ENCODE measurements at regions not wholly inside any gene's neighbourhood (a gene's known extent, or its start where the extent isn't known, plus 50 kb on each side); places are given as distances from the start of the nearest gene placed in this dataset.

GRCh38 chr5:60223342-60223741, 329.8 kb upstream of the PDE4D start:
- no peaks in the 10 kb centered on the region for H3K9me3 ChIP-seq (ENCODE audit: control insufficient read depth, low read length)
- no peaks in the 10 kb centered on the region for H3K36me3 ChIP-seq (ENCODE audit: control insufficient read depth, insufficient read depth, low read length)
- H3K27me3 ChIP-seq (ENCODE audit: control insufficient read depth, insufficient read depth, low read length) = no peaks in the 10 kb centered on the region
- no peaks in the 10 kb centered on the region for H3K4me1 ChIP-seq (ENCODE audit: control insufficient read depth, insufficient read depth, low read length)
- H3K9ac ChIP-seq (ENCODE audit: low read length) = no peak overlapping the region
- no peak overlapping the region for H3K4me3 ChIP-seq (ENCODE audit: low read length)

- Histone ChIP-seq H3K4me3 (ENCODE audit: low read length) (no peak overlapping the region), H3K36me3 (ENCODE audit: control insufficient read depth, insufficient read depth, low read length) (no peaks in the 10 kb centered on the region), H3K27me3 (ENCODE audit: control insufficient read depth, insufficient read depth, low read length) (no peaks in the 10 kb centered on the region), H3K9ac (ENCODE audit: low read length) (no peak overlapping the region), H3K4me1 (ENCODE audit: control insufficient read depth, insufficient read depth, low read length) (no peaks in the 10 kb centered on the region), H3K9me3 (ENCODE audit: control insufficient read depth, low read length) (no peaks in the 10 kb centered on the region)
These were observed 326.4 kb upstream of the PDE4D start for GRCh38 chr5:60219921-60220320.

- no peak overlapping the region for H3K9ac ChIP-seq (ENCODE audit: low read length)
- no peaks in the 10 kb centered on the region for H3K36me3 ChIP-seq (ENCODE audit: control insufficient read depth, insufficient read depth, low read length)
- H3K4me1 ChIP-seq (ENCODE audit: control insufficient read depth, insufficient read depth, low read length) = no peaks in the 10 kb centered on the region
- H3K9me3 ChIP-seq (ENCODE audit: control insufficient read depth, low read length) = no peaks in the 10 kb centered on the region
- no peaks in the 10 kb centered on the region for H3K27me3 ChIP-seq (ENCODE audit: control insufficient read depth, insufficient read depth, low read length)
- H3K4me3 ChIP-seq (ENCODE audit: low read length) = no peak overlapping the region
These were observed 317.3 kb upstream of the PDE4D start for GRCh38 chr5:60210810-60211209.

GRCh38 chr5:60209146-60209840, 315.8 kb upstream of the PDE4D start:
- Histone ChIP-seq H3K9ac (ENCODE audit: low read length) (no peak overlapping the region), H3K9me3 (ENCODE audit: control insufficient read depth, low read length) (no peaks in the 10 kb centered on the region), H3K27me3 (ENCODE audit: control insufficient read depth, insufficient read depth, low read length) (no peaks in the 10 kb centered on the region), H3K4me3 (ENCODE audit: low read length) (no peak overlapping the region), H3K4me1 (ENCODE audit: control insufficient read depth, insufficient read depth, low read length) (no peaks in the 10 kb centered on the region), H3K36me3 (ENCODE audit: control insufficient read depth, insufficient read depth, low read length) (no peaks in the 10 kb centered on the region)

GRCh38 chr5:60208716-60209115, 315.2 kb upstream of the PDE4D start:
- no peaks in the 10 kb centered on the region for H3K27me3 ChIP-seq (ENCODE audit: control insufficient read depth, insufficient read depth, low read length)
- H3K4me1 ChIP-seq (ENCODE audit: control insufficient read depth, insufficient read depth, low read length) = no peaks in the 10 kb centered on the region
- H3K9me3 ChIP-seq (ENCODE audit: control insufficient read depth, low read length) = no peaks in the 10 kb centered on the region
- no peak overlapping the region for H3K9ac ChIP-seq (ENCODE audit: low read length)
- H3K4me3 ChIP-seq (ENCODE audit: low read length) = no peak overlapping the region
- H3K36me3 ChIP-seq (ENCODE audit: control insufficient read depth, insufficient read depth, low read length) = no peaks in the 10 kb centered on the region

GRCh38 chr5:60207040-60207439, 313.5 kb upstream of the PDE4D start:
- H3K4me1 ChIP-seq (ENCODE audit: control insufficient read depth, insufficient read depth, low read length) = no peaks in the 10 kb centered on the region
- H3K9me3 ChIP-seq (ENCODE audit: control insufficient read depth, low read length) = no peaks in the 10 kb centered on the region
- H3K36me3 ChIP-seq (ENCODE audit: control insufficient read depth, insufficient read depth, low read length) = no peaks in the 10 kb centered on the region
- H3K4me3 ChIP-seq (ENCODE audit: low read length) = no peak overlapping the region
- no peak overlapping the region for H3K9ac ChIP-seq (ENCODE audit: low read length)
- no peaks in the 10 kb centered on the region for H3K27me3 ChIP-seq (ENCODE audit: control insufficient read depth, insufficient read depth, low read length)

- H3K27me3 ChIP-seq (ENCODE audit: control insufficient read depth, insufficient read depth, low read length) = no peaks in the 10 kb centered on the region
- no peaks in the 10 kb centered on the region for H3K9me3 ChIP-seq (ENCODE audit: control insufficient read depth, low read length)
- H3K4me1 ChIP-seq (ENCODE audit: control insufficient read depth, insufficient read depth, low read length) = no peaks in the 10 kb centered on the region
- H3K36me3 ChIP-seq (ENCODE audit: control insufficient read depth, insufficient read depth, low read length) = no peaks in the 10 kb centered on the region
- no peak overlapping the region for H3K4me3 ChIP-seq (ENCODE audit: low read length)
- H3K9ac ChIP-seq (ENCODE audit: low read length) = no peak overlapping the region
These were observed 312.7 kb upstream of the PDE4D start for GRCh38 chr5:60206234-60206633.

GRCh38 chr5:60205071-60205470, 311.5 kb upstream of the PDE4D start:
- no peaks in the 10 kb centered on the region for H3K27me3 ChIP-seq (ENCODE audit: control insufficient read depth, insufficient read depth, low read length)

GRCh38 chr5:60196385-60197113, 303.0 kb upstream of the PDE4D start:
- Histone ChIP-seq H3K9ac (ENCODE audit: low read length) (no peak overlapping the region), H3K36me3 (ENCODE audit: control insufficient read depth, insufficient read depth, low read length) (no peaks in the 10 kb centered on the region), H3K4me1 (ENCODE audit: control insufficient read depth, insufficient read depth, low read length) (no peaks in the 10 kb centered on the region), H3K4me3 (ENCODE audit: low read length) (no peak overlapping the region), H3K27me3 (ENCODE audit: control insufficient read depth, insufficient read depth, low read length) (no peaks in the 10 kb centered on the region), H3K9me3 (ENCODE audit: control insufficient read depth, low read length) (no peaks in the 10 kb centered on the region)

More at GRCh38 chr5:60205071-60205470, 311.5 kb upstream of the PDE4D start:
- Histone ChIP-seq H3K4me3 (ENCODE audit: low read length) (no peak overlapping the region), H3K9me3 (ENCODE audit: control insufficient read depth, low read length) (no peaks in the 10 kb centered on the region), H3K36me3 (ENCODE audit: control insufficient read depth, insufficient read depth, low read length) (no peaks in the 10 kb centered on the region), H3K4me1 (ENCODE audit: control insufficient read depth, insufficient read depth, low read length) (no peaks in the 10 kb centered on the region), H3K9ac (ENCODE audit: low read length) (no peak overlapping the region)

- Histone ChIP-seq H3K4me3 (ENCODE audit: low read length) (no peak overlapping the region), H3K4me1 (ENCODE audit: control insufficient read depth, insufficient read depth, low read length) (no peaks in the 10 kb centered on the region), H3K9me3 (ENCODE audit: control insufficient read depth, low read length) (no peaks in the 10 kb centered on the region), H3K36me3 (ENCODE audit: control insufficient read depth, insufficient read depth, low read length) (no peaks in the 10 kb centered on the region), H3K9ac (ENCODE audit: low read length) (no peak overlapping the region), H3K27me3 (ENCODE audit: control insufficient read depth, insufficient read depth, low read length) (no peaks in the 10 kb centered on the region)
These were observed 302.0 kb upstream of the PDE4D start for GRCh38 chr5:60195551-60195950.

GRCh38 chr5:60195083-60195482, 301.6 kb upstream of the PDE4D start:
- Histone ChIP-seq H3K9ac (ENCODE audit: low read length) (no peak overlapping the region), H3K4me3 (ENCODE audit: low read length) (no peak overlapping the region)

GRCh38 chr5:60185231-60186099, 291.9 kb upstream of the PDE4D start:
- Histone ChIP-seq H3K4me3 (ENCODE audit: low read length) (no peak overlapping the region), H3K9ac (ENCODE audit: low read length) (no peak overlapping the region), H3K4me1 (ENCODE audit: control insufficient read depth, insufficient read depth, low read length) (no peaks in the 10 kb centered on the region), H3K27me3 (ENCODE audit: control insufficient read depth, insufficient read depth, low read length) (no peaks in the 10 kb centered on the region), H3K36me3 (ENCODE audit: control insufficient read depth, insufficient read depth, low read length) (no peaks in the 10 kb centered on the region), H3K9me3 (ENCODE audit: control insufficient read depth, low read length) (no peaks in the 10 kb centered on the region)

More at GRCh38 chr5:60195083-60195482, 301.6 kb upstream of the PDE4D start:
- H3K4me1 ChIP-seq (ENCODE audit: control insufficient read depth, insufficient read depth, low read length) = no peaks in the 10 kb centered on the region
- H3K36me3 ChIP-seq (ENCODE audit: control insufficient read depth, insufficient read depth, low read length) = no peaks in the 10 kb centered on the region
- H3K9me3 ChIP-seq (ENCODE audit: control insufficient read depth, low read length) = no peaks in the 10 kb centered on the region
- no peaks in the 10 kb centered on the region for H3K27me3 ChIP-seq (ENCODE audit: control insufficient read depth, insufficient read depth, low read length)

Data from mucosa of stomach (tissue), 1 donor.